GM19023 (cell line): ENCODE measurements at regions not wholly inside any gene's neighbourhood (a gene's known extent, or its start where the extent isn't known, plus 50 kb on each side); places are given as distances from the start of the nearest gene placed in this dataset.
A peak's percentile ranks its signal among the peaks of the same experiment; 100 is the strongest.
"Not testable (repeated sequence)": the region's sequence is repeated elsewhere in the genome, so short reads cannot be mapped to it uniquely, and the experiment has no call there.

Source experiments
- ATAC-seq: cut with Tn5 transposase; IDR thresholded peaks from one replicate; pipeline ENCODE4 v1.9.1; 2021; ENCODE audit warnings: mild to moderate bottlenecking, moderate library complexity; ENCODE audit not compliant: unreplicated experiment

DNA sequence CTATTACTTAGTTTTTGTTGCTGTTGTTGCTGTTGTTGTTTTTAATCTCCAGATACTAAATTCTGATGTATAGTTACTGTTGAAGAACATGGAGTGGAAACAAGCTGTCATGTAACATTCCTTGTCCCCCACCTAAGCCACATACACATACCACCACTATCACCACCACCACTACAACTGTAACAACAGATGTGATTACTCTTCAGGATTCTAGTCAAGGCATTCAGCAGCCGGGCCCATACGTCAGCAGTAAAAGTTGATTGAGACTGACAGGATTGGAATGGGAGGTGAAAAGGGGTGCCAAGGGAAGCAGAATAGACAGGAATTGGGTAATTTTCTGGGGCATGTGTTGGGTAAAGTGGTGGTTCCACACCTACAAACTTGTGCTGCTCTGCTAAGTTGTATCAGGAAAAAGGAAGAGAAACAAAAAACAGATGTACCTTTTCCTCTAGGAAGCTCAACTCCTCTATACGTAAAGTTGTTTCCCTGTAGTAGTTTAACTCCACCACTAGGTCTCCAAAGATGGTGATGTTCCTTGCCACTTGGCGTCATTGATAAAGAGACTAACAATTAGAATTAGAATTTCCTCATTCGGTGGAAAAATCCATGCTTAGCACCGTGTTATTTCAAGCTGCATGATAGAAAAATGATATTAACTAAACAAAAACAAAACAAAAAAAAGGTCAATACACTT is 138.6 kb downstream of the ARRDC3 start:
- no peak for ATAC-seq

GRCh38 chr5:91243852-91244251 is 139.3 kb downstream of the ARRDC3 start:
- no peak for ATAC-seq

- no peak for ATAC-seq
These were observed 139.8 kb downstream of the ARRDC3 start for GRCh38 chr5:91243286-91243685.

DNA sequence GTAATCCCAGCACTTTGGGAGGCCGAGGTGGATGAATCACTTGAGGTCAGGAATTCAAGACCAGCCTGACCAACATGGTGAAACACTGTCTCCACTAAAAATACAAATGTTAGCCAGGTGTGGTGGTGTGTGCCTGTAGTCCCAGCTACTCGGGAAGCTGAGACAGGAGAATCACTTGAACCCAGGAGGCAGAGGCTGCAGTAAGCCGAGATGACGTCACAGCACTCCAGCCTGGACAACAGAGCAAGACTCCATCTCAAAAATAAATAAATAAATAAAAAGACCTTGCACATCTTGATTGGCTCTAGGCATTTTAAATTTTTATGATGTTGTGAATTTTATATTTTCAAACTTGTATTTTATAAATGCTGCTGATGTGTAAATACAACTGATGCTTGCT is 141.7 kb downstream of the ARRDC3 start:
- not testable (repeated sequence) for ATAC-seq

DNA sequence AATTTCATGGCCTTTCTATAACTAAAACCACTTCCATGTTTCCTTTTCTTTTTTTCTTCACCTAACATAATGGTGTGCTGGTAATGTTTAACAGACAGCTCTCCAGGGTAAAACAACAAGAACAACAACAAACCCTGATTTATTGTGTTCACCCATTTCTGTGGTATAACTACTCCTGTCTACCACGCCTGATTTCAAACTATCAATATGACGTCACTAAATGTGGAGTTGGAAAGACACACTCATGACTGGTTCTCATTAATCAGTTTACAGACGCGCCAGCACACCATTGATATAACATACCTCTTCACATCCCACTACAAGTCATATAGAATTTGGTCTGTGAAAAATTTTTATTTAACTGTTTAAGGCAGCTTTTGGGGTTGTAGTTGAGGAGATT is 142.9 kb downstream of the ARRDC3 start:
- ATAC-seq = no peak

GRCh38 chr5:91235271-91235694 is 147.8 kb downstream of the ARRDC3 start:
- no peak for ATAC-seq

GRCh38 chr5:91232523-91232922 is 150.6 kb downstream of the ARRDC3 start:
- no peak for ATAC-seq

DNA sequence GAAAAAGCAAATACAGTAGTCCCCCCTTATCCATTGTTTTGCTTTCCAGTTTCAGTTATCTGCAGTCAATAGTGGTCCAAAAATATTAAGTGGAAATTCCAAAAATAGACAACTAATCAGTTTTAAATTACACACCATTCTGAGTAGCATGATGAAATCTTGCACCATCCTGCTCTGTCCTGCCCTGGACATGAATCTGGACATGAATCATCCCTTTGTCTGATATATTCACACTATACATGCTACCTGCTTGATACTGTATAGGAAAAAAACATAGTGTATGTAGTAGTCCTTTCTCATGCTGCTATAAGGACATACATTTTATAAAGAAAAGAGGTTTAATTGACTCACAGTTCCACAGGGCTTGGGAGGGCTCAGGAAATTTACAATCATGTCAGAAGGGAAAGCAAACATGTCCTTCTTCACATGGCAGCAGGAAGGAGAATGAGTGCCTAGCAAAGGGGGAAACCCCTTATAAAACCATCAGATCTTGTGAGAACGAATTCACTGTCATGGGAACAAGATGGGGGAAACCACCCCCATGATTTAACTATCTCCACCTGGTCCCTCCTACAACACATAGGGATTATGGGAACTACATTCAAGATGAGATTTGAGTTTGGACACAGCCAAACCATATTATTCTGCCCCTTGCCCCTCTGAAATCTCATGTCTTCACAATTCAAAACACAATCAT is 153.9 kb downstream of the ARRDC3 start:
- ATAC-seq = no peak

DNA sequence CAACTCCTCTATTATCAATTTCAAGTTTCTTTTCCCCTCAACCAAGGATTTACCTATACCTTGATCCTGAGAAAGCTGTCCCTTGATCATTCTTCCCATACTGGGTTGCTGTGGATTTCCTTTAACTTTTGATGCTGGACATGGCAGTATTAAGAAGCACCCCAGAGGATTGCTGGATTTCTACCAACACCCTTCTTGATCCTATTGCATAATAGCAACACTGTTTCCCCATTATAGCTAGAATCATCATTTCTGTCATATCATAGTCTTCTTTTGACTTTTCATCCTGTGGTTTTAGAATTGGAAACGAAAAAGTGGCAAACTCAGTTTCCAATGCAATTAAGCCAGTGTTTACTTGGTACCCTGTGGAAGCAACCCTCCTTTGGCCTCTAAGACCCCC is 154.9 kb downstream of the ARRDC3 start:
- no peak for ATAC-seq

- ATAC-seq = peak; percentile 60
These were observed 157.1 kb downstream of the ARRDC3 start for GRCh38 chr5:91225848-91226686.

DNA sequence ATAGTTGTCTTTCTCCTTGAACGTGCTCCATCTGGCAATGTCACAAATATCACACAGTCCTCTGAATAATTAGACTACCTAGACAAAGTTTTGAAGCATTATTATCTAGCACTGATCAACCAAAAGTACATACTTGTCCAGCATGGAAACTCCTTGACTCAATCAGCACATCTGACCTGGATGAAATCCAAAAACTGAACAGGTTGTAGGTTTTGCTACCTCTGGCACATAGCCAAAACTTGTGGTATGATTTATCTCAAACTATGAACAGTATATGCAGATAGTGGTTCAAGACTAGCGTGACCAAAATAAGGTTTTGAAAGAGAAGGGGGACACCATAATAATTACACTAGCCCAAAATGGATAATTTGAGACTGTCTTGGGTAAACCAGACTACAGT is 158.1 kb downstream of the ARRDC3 start:
- no peak for ATAC-seq

DNA sequence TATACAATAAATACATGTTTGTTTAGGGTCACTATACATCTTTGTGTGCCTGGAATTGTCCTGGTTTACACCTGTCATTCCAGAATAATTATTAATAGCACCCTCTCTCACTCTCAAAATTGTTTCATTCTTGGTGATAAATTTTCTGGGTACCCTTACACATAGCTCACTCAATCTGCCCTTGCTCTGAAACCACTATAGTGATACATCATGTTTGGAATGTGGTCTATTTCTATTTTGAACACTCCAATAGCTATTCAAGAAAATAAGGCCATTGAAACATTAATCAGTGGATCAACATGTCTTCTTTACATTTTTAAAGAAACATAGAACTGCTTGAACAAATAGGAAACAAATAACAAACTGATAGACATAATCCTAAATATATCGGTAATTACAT is 158.7 kb downstream of the ARRDC3 start:
- ATAC-seq = no peak

GRCh38 chr5:91223886-91224285 is 159.2 kb downstream of the ARRDC3 start:
- ATAC-seq = no peak

DNA sequence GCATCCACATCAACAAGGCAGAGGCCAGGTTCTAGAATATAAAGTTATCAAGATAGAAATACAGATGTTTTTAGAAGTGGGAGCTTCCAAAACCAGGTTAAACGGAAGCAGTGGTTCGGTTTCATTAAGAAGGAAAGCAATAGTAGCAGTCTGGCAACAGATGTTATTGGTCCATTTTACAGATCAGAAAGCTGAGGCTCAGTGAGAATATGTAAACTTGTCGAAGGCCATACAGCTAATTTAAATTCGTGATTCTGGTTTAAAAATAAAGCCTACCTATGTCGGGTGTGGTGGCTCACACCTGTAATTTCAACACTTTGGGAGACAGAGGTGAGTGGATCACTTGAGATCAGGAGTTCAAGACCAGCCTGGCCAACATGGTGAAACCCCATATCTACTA is 160.6 kb downstream of the ARRDC3 start:
- no peak for ATAC-seq

DNA sequence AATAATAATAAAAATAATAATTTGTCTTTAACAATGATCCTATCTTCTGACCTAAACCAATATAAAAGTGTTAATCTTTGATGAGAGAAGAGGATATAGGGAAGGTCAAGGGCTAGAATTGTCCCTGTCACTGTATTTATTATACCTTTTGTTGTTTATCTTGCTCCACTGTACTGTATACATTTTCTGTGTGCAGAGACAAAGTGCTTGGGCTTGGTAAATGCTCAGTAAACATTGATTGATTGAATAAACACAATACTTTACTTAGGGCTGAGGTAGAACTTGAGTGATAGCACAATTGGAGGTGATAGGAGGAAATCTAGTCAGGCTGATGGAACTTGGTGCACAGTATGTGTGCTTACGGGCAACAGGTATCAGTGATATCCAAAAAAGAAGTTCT is 161.2 kb downstream of the ARRDC3 start:
- ATAC-seq = no peak

- no peak for ATAC-seq
These were observed 163.2 kb downstream of the ARRDC3 start for GRCh38 chr5:91219803-91220371.

DNA sequence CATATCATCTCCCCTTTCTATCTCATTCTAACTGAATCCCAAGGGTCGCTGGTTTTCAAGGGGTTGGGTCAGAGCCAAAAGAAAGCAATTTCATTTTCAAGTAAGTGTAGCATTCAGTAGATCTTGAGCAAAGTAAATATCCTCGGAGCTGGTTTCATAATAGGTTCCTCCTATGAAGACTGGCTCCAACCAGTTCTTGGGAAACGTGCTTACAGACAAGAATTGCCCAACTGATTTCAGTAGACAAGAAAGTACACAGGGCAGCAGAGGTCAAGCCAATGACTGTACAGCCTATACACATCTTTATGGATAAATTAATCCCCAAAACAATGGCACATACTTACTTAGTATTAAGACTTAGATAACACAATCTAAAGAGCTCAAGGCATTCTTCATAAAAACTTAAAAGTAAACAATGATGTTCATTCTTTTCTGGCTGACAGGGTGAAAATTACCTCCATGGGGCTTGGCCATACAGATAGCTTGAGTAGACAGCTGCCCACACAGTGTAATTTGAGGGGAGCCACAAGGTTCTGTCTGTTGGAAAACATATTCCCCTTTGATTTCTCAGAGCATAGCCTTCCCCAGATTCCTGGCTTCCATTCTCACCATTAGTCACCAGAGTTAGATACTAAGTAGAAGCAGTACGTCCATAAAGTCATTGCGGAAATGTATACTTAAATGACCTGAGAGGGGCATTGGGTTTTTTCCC is 163.9 kb downstream of the ARRDC3 start:
- ATAC-seq = no peak

- ATAC-seq = no peak
These were observed 165.3 kb downstream of the ARRDC3 start for GRCh38 chr5:91217859-91218258.

- ATAC-seq = no peak
These were observed 168.5 kb downstream of the ARRDC3 start for GRCh38 chr5:91214571-91214970.
